HTR-8/SVneo (cell line): ENCODE measurements at regions not wholly inside any gene's neighbourhood (a gene's known extent, or its start where the extent isn't known, plus 50 kb on each side); places are given as distances from the start of the nearest gene placed in this dataset.

Source experiments
- DNase-seq: peaks from one replicate; pipeline ENCODE4 v3.0.0; 2011; ENCODE audit warnings: low spot score, mixed read lengths; ENCODE audit not compliant: insufficient read length
- FAIRE-seq: peaks from 2 replicates; lab custom pipeline; 2011; peaks lifted over from hg19 to GRCh38; lab: Jason Lieb, UNC

GRCh38 chr7:118072893-118073674, 110.9 kb upstream of the LSM8 start:
- FAIRE-seq (no peak), DNase-seq (no peak)

GRCh38 chr7:118075936-118076335, 108.0 kb upstream of the LSM8 start:
- no peak for DNase-seq
- no peak for FAIRE-seq

DNA sequence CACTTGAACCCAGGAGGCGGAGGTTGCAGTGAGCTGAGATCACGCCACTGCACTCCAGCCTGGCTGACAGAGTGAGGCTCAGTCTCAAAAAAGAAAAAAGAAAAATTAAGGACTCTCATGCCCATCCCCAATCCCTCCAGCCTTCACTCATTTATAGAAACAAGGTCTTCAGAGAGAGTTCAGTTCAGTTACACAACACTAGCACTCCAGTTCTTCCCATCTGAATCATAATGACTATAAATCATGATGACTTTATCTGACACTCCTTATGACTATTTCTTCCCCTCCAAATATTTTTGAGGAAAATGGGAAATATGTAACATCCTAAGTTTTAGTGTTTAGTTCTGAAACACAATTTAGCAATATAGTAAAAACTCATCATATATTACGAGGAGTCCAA, 107.4 kb upstream of the LSM8 start:
- DNase-seq (no peak), FAIRE-seq (no peak)

GRCh38 chr7:118078015-118078414, 105.9 kb upstream of the LSM8 start:
- DNase-seq (no peak), FAIRE-seq (no peak)

DNA sequence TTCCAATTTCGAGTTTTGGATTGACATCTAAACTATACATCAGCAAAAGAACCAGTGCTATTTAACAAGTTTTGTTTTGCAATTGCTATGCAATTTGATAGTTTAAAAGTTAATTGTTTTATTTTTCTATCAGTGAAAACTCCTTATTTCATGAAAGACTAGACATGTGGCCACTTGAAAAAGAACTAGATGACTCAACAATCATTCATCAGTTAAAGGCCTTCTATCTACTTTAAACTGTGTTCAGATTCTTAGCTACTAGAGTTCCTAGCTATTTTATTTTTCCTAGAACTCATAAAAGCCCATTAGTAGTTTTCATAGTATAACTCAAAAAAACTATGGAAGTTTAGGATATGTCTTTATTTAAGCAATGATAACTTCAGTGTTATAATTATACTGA, 104.6 kb upstream of the LSM8 start:
- no peak for DNase-seq
- FAIRE-seq = no peak

- DNase-seq = peak; percentile 11
- FAIRE-seq = no peak
Measured at GRCh38 chr7:118080947-118081346, 103.0 kb upstream of the LSM8 start.

DNA sequence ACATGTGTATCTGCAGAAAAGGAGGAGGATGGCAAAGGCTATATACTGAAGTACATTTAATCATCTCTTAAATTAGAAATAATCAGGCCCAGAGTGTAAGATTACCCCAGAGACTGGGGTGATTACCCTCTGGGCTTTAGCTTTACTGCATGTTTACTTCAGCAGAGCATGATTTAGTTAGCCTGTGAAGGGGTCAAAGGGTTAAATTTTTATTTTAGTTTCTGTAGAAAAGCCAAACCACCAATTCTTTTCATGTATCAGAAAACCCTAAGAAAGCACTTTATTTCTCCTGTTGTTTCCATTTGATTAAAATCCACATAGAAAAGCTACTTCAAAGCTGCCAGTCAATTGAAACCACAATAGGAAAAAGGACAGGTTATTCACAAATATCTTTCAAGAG, 101.5 kb upstream of the LSM8 start:
- DNase-seq (no peak), FAIRE-seq (no peak)

- DNase-seq (no peak), FAIRE-seq (no peak)
Measured at GRCh38 chr7:118085000-118085399, 99.0 kb upstream of the LSM8 start.

DNA sequence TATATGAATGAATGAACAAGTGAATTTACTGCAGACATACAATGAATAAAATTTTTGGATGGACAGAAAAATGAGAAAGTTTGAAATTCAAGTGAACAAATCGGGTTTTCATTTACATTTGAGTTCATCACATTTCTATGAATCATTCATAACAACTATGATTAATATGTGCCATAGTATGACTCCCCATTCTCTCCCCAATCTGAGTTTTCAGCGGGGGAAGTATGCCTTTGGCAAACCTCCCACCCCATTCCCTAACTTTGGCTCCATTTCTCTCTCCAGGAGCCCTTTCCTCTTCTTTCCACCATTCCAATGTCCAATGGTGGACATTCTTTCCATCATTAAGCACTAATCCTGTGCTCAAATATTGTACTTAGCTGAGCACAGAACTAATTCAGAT, 96.8 kb upstream of the LSM8 start:
- FAIRE-seq (no peak), DNase-seq (no peak)

DNA sequence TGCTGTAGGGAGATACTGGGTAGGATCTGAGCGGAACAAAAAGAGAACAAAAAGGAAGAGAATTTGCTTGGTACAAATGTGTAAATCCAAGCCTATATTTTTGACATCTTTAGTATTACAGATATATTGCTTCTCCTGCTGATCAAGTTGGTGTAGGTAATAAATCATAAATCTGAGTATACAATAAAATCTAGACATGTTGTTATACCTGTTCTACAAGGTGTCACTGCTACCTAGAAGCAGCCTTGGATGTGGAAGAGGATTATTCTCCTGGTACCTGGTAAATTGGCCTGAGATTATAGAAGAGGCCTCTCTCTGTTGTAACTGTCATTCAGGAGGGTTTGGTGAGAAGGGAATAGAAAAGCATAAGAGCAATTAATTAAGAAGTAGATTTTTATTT, 89.9 kb upstream of the LSM8 start:
- FAIRE-seq = no peak

GRCh38 chr7:118104812-118105441, 79.0 kb upstream of the LSM8 start:
- FAIRE-seq (no peak), DNase-seq (peak; percentile 1)

More for the DNA sequence above, 89.9 kb upstream of the LSM8 start:
- no peak for DNase-seq

GRCh38 chr7:118109607-118110006, 74.4 kb upstream of the LSM8 start:
- FAIRE-seq = no peak
- no peak for DNase-seq

DNA sequence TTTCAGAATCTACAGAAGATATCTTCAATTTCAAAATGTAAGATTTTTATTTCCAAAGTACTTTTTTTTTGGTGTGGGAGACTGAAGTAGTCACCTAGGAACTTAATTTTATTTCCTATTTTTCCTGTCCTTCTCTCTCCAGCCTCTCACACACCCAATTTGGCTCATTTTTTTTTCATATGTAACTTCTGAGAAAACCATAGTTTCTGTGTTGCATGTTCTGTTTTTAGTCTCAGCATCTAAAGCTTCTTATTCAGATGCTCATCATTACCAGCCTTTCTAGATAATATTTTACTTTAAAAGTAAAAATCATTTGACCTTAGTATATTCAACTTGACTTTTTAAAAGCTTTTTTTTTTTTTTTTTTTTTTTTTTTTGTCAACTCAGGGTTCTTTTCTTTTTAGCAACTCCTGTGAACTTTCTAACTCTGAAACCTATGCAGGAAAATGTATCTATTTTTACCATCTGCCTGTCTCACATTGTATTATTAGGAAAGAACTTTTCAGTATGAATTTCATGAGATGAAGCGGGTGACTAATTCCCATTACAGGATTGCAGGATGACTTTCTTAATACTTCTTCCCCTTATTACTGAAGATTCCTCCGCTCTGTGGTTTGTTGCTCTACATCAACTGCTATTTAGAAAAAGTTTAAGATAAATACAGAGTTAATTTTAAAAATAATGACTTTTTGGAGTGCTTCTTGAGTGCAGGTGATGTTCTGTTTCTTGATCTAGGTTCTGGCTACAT, 73.6 kb upstream of the LSM8 start:
- DNase-seq = no peak
- no peak for FAIRE-seq

GRCh38 chr7:118111347-118111746, 72.6 kb upstream of the LSM8 start:
- DNase-seq (no peak), FAIRE-seq (no peak)

- no peak for FAIRE-seq
- no peak for DNase-seq
Measured at GRCh38 chr7:118114175-118114574, 69.8 kb upstream of the LSM8 start.

DNA sequence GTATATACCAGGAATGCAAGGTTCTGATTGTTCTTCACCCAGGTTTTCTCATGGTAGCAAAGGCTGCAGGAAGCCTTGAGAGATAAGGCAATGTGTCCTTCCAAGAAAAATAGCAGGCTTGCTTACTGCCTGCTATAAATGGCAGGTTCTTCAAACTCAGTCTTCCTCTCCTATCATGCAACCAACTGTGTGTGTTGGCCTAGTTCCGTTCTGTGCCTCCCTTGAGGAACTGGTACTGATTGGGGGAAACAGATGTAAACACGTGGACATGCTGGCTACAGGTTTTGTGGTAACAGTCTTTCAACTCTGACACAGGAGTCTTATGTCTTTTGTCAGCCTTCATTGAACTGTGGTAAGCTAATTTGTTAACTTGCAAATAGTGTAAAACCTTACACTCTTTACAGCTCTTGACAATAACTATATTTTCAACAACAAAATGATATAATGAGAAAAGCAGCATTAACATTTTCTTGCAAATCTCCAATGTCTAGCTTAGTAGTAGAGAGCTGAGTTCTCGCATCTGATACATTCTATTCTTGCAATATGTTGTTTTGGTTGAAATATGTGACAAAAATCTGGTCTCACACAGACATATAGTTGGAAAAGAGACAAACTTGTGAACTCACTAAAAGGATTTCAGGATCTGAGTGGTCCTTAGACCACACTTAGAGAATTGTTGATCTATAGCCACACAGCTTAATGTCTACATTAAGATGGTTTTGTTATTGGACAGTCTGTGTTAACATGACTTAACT, 54.7 kb upstream of the LSM8 start:
- DNase-seq (no peak), FAIRE-seq (no peak)

GRCh38 chr7:118132764-118133163, 51.2 kb upstream of the LSM8 start:
- FAIRE-seq = no peak
- no peak for DNase-seq
